ENCODE measurements at regions not wholly inside any gene's neighbourhood (a gene's known extent, or its start where the extent isn't known, plus 50 kb on each side); places are given as distances from the start of the nearest gene placed in this dataset.

GRCh38 chr13:80830431-80830830, 489.5 kb upstream of the SPRY2 start:
- H3K9me2 ChIP-seq (replicated peaks; ENCODE audit: low read length), result no peaks in the 10 kb centered on the region
- H3K36me3 ChIP-seq (ENCODE audit: low read depth, low read length), result no peaks in the 10 kb centered on the region
- no TSS peak for BruUV-seq (replicated peaks)
- H3K4me2 ChIP-seq (ENCODE audit: low read length), result no peak overlapping the region
- no peak overlapping the region for H3K4me3 ChIP-seq (ENCODE audit: low read length)
- POLR2A ChIA-PET (ENCODE audit: unreplicated experiment), result no interaction called here
- no peak for DNase-seq
- H3K79me2 ChIP-seq (ENCODE audit: low read length), result no peaks in the 10 kb centered on the region
- H4K20me1 ChIP-seq (ENCODE audit: low read length), result no peaks in the 10 kb centered on the region
- no peak overlapping the region for H3K9ac ChIP-seq (ENCODE audit: low read length)
- no peaks in the 10 kb centered on the region for H3F3A ChIP-seq (ENCODE audit: low read length, unreplicated experiment)
- TF ChIP-seq EZH2 (IDR thresholded peaks at IDR 0.05; ENCODE audit: low read length, unreplicated experiment) (no peak), EZH2phosphoT487 (IDR thresholded peaks at IDR 0.05; ENCODE audit: borderline replicate concordance, low read length) (no peak), CTCF (conservative IDR thresholded peaks at IDR 0.05; ENCODE audit: low read depth, low read length) (no peak)
- H3K9me3 ChIP-seq (ENCODE audit: low read length), result no peaks in the 10 kb centered on the region
- no peak for ATAC-seq
- no peaks in the 10 kb centered on the region for H3K4me1 ChIP-seq (ENCODE audit: insufficient read depth, low read length)
- H3K27ac ChIP-seq (ENCODE audit: low read length), result no peak overlapping the region
- H3K27me3 ChIP-seq (ENCODE audit: low read length), result no peaks in the 10 kb centered on the region
- H2AFZ ChIP-seq (ENCODE audit: low read length), result no peak overlapping the region
- CTCF ChIA-PET, result no interaction called here
- intact Hi-C loops (cut with micrococcal nuclease), result no loop called here

GRCh38 chr13:80828759-80829158, 487.8 kb upstream of the SPRY2 start:
- H3F3A ChIP-seq (ENCODE audit: low read length, unreplicated experiment), result no peaks in the 10 kb centered on the region
- no peaks in the 10 kb centered on the region for H3K9me3 ChIP-seq (ENCODE audit: low read length)
- no peaks in the 10 kb centered on the region for H3K27me3 ChIP-seq (ENCODE audit: low read length)
- TF ChIP-seq CTCF (conservative IDR thresholded peaks at IDR 0.05; ENCODE audit: low read depth, low read length), result no peak
- no peak for TF ChIP-seq EZH2phosphoT487 (IDR thresholded peaks at IDR 0.05; ENCODE audit: borderline replicate concordance, low read length)
- no peak for TF ChIP-seq EZH2 (IDR thresholded peaks at IDR 0.05; ENCODE audit: low read length, unreplicated experiment)
- ATAC-seq (no peak), DNase-seq (no peak)
- intact Hi-C loops (cut with micrococcal nuclease), result no loop called here
- H3K36me3 ChIP-seq (ENCODE audit: low read depth, low read length), result no peaks in the 10 kb centered on the region
- H2AFZ ChIP-seq (ENCODE audit: low read length), result no peak overlapping the region
- CTCF ChIA-PET, result no interaction called here
- no peak overlapping the region for H3K4me3 ChIP-seq (ENCODE audit: low read length)
- no peaks in the 10 kb centered on the region for H3K9me2 ChIP-seq (replicated peaks; ENCODE audit: low read length)
- no peak overlapping the region for H3K27ac ChIP-seq (ENCODE audit: low read length)
- H3K4me1 ChIP-seq (ENCODE audit: insufficient read depth, low read length), result no peaks in the 10 kb centered on the region
- H3K4me2 ChIP-seq (ENCODE audit: low read length), result no peak overlapping the region
- no TSS peak for BruUV-seq (replicated peaks)
- H3K9ac ChIP-seq (ENCODE audit: low read length), result no peak overlapping the region
- no peaks in the 10 kb centered on the region for H4K20me1 ChIP-seq (ENCODE audit: low read length)
- POLR2A ChIA-PET (ENCODE audit: unreplicated experiment), result no interaction called here
- no peaks in the 10 kb centered on the region for H3K79me2 ChIP-seq (ENCODE audit: low read length)

DNA sequence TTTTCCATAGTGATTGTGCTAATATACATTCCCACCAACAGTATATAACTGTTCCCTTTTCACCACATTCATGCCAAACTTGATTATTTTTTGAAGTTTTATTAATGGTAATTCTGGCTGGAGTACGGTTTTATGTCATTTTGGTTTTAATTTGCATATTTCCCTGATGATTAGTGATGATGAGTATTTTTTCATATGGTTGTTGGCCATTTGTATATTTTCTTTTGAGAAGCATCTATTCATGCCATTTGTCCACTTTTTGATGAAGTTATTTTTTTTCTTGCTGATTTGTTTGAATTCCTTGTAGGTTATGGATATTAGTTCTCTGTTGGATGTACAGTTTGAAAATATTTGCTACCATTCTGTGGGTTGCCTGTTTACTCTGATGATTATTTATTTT, 484.4 kb upstream of the SPRY2 start:
- Histone ChIP-seq H3K9ac (ENCODE audit: low read length) (no peak overlapping the region), H3K4me2 (ENCODE audit: low read length) (no peak overlapping the region), H3K27ac (ENCODE audit: low read length) (no peak overlapping the region), H3K79me2 (ENCODE audit: low read length) (no peaks in the 10 kb centered on the region), H3K9me3 (ENCODE audit: low read length) (no peaks in the 10 kb centered on the region), H4K20me1 (ENCODE audit: low read length) (no peaks in the 10 kb centered on the region), H2AFZ (ENCODE audit: low read length) (no peak overlapping the region), H3K36me3 (ENCODE audit: low read depth, low read length) (no peaks in the 10 kb centered on the region), H3K4me1 (ENCODE audit: insufficient read depth, low read length) (no peaks in the 10 kb centered on the region), H3K9me2 (replicated peaks; ENCODE audit: low read length) (no peaks in the 10 kb centered on the region), H3K4me3 (ENCODE audit: low read length) (no peak overlapping the region), H3K27me3 (ENCODE audit: low read length) (no peaks in the 10 kb centered on the region), H3F3A (ENCODE audit: low read length, unreplicated experiment) (no peaks in the 10 kb centered on the region)
- TF ChIP-seq EZH2phosphoT487 (IDR thresholded peaks at IDR 0.05; ENCODE audit: borderline replicate concordance, low read length) (no peak), CTCF (conservative IDR thresholded peaks at IDR 0.05; ENCODE audit: low read depth, low read length) (no peak), EZH2 (IDR thresholded peaks at IDR 0.05; ENCODE audit: low read length, unreplicated experiment) (no peak)
- ATAC-seq (no peak), DNase-seq (no peak)
- ChIA-PET POLR2A (ENCODE audit: unreplicated experiment) (no interaction called here), CTCF (no interaction called here)
- BruUV-seq (replicated peaks), result no TSS peak
- intact Hi-C loops (cut with micrococcal nuclease), result no loop called here
